Calu3 (cell line): ENCODE measurements at regions not wholly inside any gene's neighbourhood (a gene's known extent, or its start where the extent isn't known, plus 50 kb on each side); places are given as distances from the start of the nearest gene placed in this dataset.

ENCODE experiments used
- BruUV-seq: library from RNA; stranded (reverse); fragments of 400-500 nt; replicated peaks from 2 replicates; lab custom pipeline; 2021; lab: Mats Ljungman, UMichigan
- CTCF ChIA-PET: fragments of 300-600 bp; sonication (Branson Sonifier 250); formaldehyde crosslinking; loops from one replicate; lab custom pipeline; 2022; ENCODE audit warnings: antibody characterized with exemption; lab: Charles Lee
- DNase-seq: peaks from one replicate; pipeline ENCODE4 v3.0.0; 2022
- H3K27ac Mint-ChIP-seq: one replicate; pipeline ENCODE4 v1.8.0; 2022; ENCODE audit warnings: mixed read lengths; ENCODE audit not compliant: unreplicated experiment
- H3K27me3 Mint-ChIP-seq: one replicate; pipeline ENCODE4 v1.8.0; 2022; ENCODE audit warnings: mixed read lengths; ENCODE audit not compliant: unreplicated experiment
- H3K36me3 Mint-ChIP-seq: one replicate; pipeline ENCODE4 v1.8.0; 2022; ENCODE audit warnings: mild to moderate bottlenecking, moderate library complexity, mixed read lengths; ENCODE audit not compliant: insufficient read depth, unreplicated experiment
- H3K4me1 Mint-ChIP-seq: one replicate; pipeline ENCODE4 v1.8.0; 2022; ENCODE audit warnings: mild to moderate bottlenecking, low read depth, mixed read lengths; ENCODE audit not compliant: unreplicated experiment
- H3K4me3 Mint-ChIP-seq: one replicate; pipeline ENCODE4 v1.8.0; 2022; ENCODE audit warnings: mild to moderate bottlenecking, low read depth, moderate library complexity, mixed read lengths; ENCODE audit not compliant: unreplicated experiment
- H3K9me3 Mint-ChIP-seq: one replicate; pipeline ENCODE4 v1.8.0; 2022; ENCODE audit warnings: low read depth, mixed read lengths; ENCODE audit not compliant: unreplicated experiment
- intact Hi-C: fragments of 100-400 bp; cut with micrococcal nuclease; formaldehyde crosslinking; loops from one replicate; pipeline ENCODE4 v1.10.0; 2022; ENCODE audit not compliant: unreplicated experiment
- TF ChIP-seq, protein P1 (sequence below): fragments of 200-600 bp; IDR thresholded peaks from one replicate; pipeline ENCODE4 v1.8.0; 2022; ENCODE audit warnings: antibody characterized with exemption; ENCODE audit not compliant: unreplicated experiment

DNA sequence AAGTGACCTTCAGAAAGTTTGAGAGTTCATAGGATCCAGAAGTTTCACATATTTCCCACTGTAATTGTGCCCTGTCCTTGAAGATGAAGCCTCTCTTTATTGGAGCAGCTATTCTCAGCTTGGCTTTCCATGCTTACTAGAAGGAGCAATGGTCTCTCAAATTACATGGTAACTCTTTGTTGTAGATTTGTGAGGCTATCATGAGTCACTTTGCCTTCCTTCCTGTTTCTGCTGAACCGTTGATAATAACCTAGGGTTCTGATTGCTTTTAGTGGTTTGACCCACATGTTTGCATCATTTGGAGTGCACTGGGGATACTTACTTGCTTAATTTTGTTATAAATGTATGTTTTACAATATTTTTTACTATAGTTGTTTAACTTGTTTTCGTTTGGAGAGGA, 772.9 kb upstream of the SLITRK6 start:
- no peak for DNase-seq
- TF ChIP-seq, protein P1, sequence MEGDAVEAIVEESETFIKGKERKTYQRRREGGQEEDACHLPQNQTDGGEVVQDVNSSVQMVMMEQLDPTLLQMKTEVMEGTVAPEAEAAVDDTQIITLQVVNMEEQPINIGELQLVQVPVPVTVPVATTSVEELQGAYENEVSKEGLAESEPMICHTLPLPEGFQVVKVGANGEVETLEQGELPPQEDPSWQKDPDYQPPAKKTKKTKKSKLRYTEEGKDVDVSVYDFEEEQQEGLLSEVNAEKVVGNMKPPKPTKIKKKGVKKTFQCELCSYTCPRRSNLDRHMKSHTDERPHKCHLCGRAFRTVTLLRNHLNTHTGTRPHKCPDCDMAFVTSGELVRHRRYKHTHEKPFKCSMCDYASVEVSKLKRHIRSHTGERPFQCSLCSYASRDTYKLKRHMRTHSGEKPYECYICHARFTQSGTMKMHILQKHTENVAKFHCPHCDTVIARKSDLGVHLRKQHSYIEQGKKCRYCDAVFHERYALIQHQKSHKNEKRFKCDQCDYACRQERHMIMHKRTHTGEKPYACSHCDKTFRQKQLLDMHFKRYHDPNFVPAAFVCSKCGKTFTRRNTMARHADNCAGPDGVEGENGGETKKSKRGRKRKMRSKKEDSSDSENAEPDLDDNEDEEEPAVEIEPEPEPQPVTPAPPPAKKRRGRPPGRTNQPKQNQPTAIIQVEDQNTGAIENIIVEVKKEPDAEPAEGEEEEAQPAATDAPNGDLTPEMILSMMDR = no peak
- no peaks in the 10 kb centered on the region for H3K36me3 Mint-ChIP-seq
- intact Hi-C loops = no loop called here
- H3K27ac Mint-ChIP-seq = no peak overlapping the region
- BruUV-seq = no TSS peak
- CTCF ChIA-PET = no interaction called here
- H3K4me1 Mint-ChIP-seq = no peaks in the 10 kb centered on the region
- H3K4me3 Mint-ChIP-seq = no peak overlapping the region
- no peaks in the 10 kb centered on the region for H3K27me3 Mint-ChIP-seq
- no peaks in the 10 kb centered on the region for H3K9me3 Mint-ChIP-seq

- no peaks in the 10 kb centered on the region for H3K27me3 Mint-ChIP-seq
- TF ChIP-seq, protein P1 = no peak
- no TSS peak for BruUV-seq
- H3K27ac Mint-ChIP-seq = no peak overlapping the region
- no peaks in the 10 kb centered on the region for H3K36me3 Mint-ChIP-seq
- no peak for DNase-seq
- CTCF ChIA-PET = no interaction called here
- no peaks in the 10 kb centered on the region for H3K9me3 Mint-ChIP-seq
- intact Hi-C loops = no loop called here
- no peaks in the 10 kb centered on the region for H3K4me1 Mint-ChIP-seq
- H3K4me3 Mint-ChIP-seq = no peak overlapping the region
Measured at GRCh38 chr13:86579662-86580061, 780.4 kb upstream of the SLITRK6 start.

DNA sequence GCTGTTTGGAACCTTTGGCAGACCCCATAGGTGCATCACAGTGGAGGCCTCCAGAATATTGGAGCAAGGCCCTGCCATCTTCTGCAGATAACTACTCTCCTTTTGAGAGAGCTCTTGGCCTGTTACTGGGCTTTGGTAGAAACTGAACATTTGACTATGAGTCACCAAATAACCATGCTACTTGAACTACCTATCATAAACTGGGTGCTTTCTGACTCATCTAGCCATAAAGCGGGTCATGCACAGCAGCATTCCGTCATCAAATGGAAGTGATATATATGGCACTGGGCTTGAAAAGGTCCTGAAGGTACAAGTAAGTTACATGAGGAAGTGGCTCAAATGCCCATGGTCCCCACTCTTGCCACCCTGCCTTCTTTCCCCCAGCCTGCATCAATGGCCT, 782.5 kb upstream of the SLITRK6 start:
- intact Hi-C loops = no loop called here
- H3K27me3 Mint-ChIP-seq = no peaks in the 10 kb centered on the region
- no peak overlapping the region for H3K27ac Mint-ChIP-seq
- TF ChIP-seq, protein P1 = no peak
- no peak overlapping the region for H3K4me3 Mint-ChIP-seq
- DNase-seq = no peak
- no peaks in the 10 kb centered on the region for H3K4me1 Mint-ChIP-seq
- CTCF ChIA-PET = no interaction called here
- no peaks in the 10 kb centered on the region for H3K36me3 Mint-ChIP-seq
- no TSS peak for BruUV-seq
- H3K9me3 Mint-ChIP-seq = no peaks in the 10 kb centered on the region

- Mint-ChIP-seq H3K27me3 (no peaks in the 10 kb centered on the region), H3K4me3 (no peak overlapping the region), H3K27ac (no peak overlapping the region), H3K9me3 (peaks cover 3% of the 10 kb centered on the region), H3K4me1 (no peaks in the 10 kb centered on the region), H3K36me3 (no peaks in the 10 kb centered on the region)
- BruUV-seq = no TSS peak
- TF ChIP-seq, protein P1 = no peak
- CTCF ChIA-PET = no interaction called here
- no peak for DNase-seq
- intact Hi-C loops = no loop called here
Measured at GRCh38 chr13:86584301-86584700, 785.1 kb upstream of the SLITRK6 start.
